DMS114 treated with DMSO at 0.1 percent for 48 hours (cell line): ENCODE measurements at regions not wholly inside any gene's neighbourhood (a gene's known extent, or its start where the extent isn't known, plus 50 kb on each side); places are given as distances from the start of the nearest gene placed in this dataset.
"Not testable (repeated sequence)": the region's sequence is repeated elsewhere in the genome, so short reads cannot be mapped to it uniquely, and the experiment has no call there.

Source experiments
- DNase-seq: peaks from one replicate; lab custom pipeline; 2025; ENCODE audit not compliant: unreplicated experiment; lab: John Stamatoyannopoulos, UW

DNA sequence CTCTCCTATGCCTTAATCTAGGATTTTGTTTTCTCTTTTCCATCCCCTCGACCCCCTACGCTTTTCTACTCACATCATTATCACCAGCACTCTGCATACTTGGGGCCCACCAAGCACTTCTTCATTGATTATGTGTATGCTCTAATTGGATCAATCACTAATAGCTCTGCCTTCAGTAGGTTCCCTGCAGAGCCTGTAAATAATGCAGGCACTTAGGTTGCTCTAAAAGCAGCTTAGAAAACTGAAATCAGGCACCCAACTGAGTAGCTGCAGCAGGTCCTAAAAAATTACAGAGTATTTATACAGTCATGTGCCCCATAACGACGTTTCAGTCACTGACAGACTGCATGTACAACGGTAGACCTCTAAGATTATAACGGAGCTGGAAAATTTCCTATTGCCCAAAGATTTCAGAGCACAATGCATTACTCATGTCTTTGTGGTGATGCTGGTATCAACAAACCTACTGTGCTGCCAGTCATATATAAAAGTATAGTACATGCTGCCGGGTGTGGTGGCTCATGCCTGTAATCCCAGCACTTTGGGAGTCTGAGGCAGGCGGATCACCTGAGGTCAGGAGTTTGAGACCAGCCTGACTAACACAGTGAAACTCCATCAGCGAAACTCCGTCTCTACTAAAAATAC lies 280.4 kb downstream of the HS3ST3B1 start:
- no peak for DNase-seq

- no peak for DNase-seq
Measured at GRCh38 chr17:14580499-14580898, 279.6 kb downstream of the HS3ST3B1 start.

DNA sequence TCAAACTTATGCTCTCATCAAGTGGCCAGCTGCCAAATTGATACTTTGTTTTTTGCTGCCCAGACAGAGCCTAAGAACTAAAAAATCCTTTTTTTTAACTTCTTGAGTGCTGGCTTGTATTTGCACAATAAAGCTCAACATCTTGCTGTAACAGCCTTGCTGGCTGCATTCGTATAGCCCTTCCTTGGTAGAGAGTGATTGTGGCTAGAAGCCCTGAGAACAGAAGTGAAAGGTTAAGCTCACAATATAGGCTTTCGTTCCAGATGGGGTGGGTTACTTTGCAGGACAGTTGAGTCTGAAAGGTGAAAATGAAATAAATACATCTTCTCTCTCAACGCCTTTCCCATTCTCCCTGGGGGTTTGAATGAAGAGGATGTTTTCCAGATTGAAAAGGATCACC lies 278.8 kb downstream of the HS3ST3B1 start:
- no peak for DNase-seq

DNA sequence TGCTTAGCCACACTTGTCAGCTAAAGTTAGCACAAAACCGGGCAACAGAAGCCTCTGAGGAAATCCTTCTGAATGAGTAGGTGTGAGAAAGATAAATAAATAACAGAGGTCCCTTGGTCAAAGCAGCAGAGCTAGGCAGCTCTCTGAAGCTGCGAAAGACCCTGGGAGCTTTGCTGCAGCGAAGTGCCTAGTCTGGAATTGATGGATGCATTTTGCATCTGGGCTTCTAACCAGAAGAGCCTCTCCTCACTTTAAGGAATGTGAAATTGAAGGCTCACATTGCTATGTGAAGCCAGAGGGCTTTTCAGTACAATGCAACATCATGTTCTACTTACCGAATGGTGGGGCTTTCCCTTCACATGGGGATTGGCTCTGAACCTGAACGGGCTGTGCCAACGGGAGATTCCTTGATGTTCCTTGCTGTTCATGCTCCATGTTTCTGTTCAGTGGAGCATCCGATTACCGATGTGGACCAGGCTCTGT lies 274.6 kb downstream of the HS3ST3B1 start:
- DNase-seq, result no peak

GRCh38 chr17:14560325-14560724 lies 259.4 kb downstream of the HS3ST3B1 start:
- DNase-seq, result not testable (repeated sequence)

- DNase-seq, result no peak
Measured at GRCh38 chr17:14559264-14560119, 258.6 kb downstream of the HS3ST3B1 start.

DNA sequence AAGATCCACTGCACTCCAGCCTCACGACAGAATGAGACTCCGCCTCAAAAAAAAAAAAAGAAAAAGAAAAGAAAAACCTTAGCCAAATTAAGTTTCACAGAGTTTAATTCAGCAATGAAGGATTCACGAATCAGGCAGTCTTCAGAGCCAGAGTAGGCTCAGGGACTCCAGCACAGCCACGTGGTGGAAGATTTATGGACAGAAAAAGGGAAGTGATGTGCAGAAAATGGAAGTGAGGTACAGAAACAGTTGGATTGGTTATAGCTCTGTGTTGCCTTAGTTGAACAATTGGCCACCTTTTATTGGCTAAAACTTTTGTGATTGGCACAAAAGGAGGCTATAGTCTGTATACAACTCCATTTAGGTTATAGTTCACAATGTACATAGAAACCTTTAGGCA lies 256.6 kb downstream of the HS3ST3B1 start:
- DNase-seq, result no peak

DNA sequence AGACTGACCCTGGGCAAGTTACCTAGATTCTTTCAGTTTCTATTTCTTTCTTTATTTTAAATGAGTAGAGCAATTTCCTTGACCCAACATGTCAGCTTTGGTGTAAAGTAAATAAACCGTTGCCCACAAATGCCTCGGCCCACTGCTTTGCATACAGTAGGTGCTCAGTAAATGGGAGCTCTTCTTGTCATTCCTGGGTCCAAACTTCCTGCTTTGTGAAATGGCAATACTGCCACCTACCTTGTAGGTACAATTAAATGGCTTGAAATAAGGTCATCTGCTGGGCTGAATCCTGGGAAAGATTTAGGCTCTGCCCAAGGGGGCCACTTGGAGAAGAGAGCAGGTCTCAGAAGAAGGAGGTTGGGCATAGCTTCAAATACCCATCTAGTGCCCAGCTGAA lies 253.0 kb downstream of the HS3ST3B1 start:
- no peak for DNase-seq

- no peak for DNase-seq
Measured at GRCh38 chr17:14552306-14552705, 251.4 kb downstream of the HS3ST3B1 start.

DNA sequence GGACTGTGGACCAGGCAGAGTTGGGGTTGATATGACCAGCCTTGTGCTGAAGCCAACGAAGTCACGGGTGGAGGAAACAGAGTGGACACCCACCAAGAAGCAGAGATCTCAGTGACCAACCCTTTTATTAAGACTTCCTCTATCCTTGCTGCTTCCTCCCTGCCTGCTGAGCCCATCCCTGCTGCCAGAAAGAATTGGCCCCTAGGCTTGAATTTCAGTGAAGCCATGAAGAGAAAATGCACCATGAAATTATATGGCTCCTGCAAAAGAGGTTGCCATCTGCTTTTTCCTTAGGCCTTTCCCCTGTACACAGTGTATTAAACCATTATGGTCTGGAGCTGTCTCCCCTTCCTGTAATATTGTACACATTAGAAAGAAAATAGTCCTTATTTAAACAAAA lies 246.7 kb downstream of the HS3ST3B1 start:
- no peak for DNase-seq

GRCh38 chr17:14547016-14547415 lies 246.1 kb downstream of the HS3ST3B1 start:
- DNase-seq, result no peak

- DNase-seq, result no peak
Measured at GRCh38 chr17:14545156-14545906, 244.4 kb downstream of the HS3ST3B1 start.

DNA sequence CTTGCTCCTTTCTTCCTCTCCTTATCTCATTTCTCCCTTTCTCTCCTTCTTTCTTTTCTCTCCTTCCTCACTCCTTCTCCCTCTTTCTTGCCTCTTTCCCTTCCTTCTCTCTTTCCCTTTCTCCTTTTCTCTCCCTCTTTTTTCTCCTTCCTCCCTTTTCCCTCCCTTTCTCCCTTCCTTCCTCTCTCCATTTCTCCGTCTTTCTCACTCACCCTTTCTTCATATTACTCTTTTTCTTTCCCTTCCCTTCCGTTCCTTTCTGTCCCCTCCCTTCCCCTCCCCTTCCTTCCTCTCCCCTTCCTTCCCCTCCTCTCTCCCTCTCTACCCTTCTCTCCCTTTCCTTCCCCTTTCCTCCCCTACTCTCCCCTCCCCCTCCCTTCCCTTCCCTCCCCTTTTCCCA lies 240.8 kb downstream of the HS3ST3B1 start:
- no peak for DNase-seq

DNA sequence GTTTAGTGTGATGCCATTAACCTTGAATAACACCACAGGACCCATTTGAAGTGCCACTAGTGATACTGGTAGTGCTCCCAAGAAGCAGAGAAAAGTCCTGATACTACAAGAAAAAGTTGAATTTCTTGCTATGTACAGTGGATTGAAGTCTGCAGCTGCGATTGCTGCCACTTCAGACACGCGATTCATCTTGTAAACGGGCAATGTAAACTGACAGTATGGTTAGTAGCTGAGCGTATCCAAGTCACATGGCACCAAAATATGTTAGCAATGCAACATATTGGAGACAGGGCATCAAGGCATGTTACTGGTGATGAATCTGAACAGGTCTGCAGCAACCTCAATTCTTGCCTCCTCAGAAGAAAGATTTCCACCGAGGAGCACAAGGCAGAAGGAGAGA lies 238.9 kb downstream of the HS3ST3B1 start:
- DNase-seq, result no peak

DNA sequence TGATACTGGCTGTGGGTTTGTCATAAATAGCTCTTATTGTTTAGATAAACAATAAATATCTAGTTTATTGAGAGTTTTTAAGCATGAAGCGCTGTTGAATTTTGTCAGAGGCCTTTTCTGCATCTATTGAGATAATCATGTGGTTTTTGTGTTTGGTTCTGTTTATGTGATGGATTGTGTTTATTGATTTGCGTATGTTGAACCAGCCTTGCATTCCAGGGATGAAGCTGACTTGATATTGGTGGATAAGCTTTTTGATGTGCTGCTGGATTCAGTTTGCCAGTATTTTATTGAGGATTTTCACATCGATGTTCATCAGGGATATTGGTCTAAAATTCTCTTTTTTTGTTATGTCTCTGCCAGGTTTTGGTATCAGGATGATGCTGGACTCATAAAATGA lies 231.4 kb downstream of the HS3ST3B1 start:
- DNase-seq, result not testable (repeated sequence)

GRCh38 chr17:14525551-14526455 lies 224.9 kb downstream of the HS3ST3B1 start:
- no peak for DNase-seq

DNA sequence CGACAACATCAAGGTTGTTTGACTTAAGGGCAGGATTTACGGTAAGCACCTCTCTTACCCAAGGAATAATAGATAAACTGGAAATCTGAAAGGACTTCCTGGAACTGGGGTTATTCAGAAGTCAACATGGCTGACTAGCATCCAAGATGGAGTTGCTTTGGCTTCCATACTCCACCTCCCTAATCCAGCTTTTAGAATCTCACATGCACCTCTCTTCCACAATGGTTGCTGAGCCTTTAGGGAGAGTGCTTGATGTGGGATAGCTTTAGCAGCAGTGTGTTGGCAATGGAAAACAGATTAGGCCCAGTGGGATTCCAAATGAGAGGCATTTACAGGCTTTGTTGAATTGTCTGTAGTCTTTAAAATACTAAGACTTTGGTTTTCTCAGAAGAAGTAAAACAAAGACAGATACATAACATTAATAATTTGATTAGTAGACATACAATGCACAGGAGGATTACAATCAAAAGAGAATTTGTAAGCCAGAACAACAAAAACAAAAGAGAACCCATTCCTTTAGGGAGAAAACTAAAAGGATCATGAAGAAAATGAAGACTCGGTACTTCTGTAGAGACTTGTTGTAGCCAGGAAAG lies 222.0 kb downstream of the HS3ST3B1 start:
- no peak for DNase-seq

DNA sequence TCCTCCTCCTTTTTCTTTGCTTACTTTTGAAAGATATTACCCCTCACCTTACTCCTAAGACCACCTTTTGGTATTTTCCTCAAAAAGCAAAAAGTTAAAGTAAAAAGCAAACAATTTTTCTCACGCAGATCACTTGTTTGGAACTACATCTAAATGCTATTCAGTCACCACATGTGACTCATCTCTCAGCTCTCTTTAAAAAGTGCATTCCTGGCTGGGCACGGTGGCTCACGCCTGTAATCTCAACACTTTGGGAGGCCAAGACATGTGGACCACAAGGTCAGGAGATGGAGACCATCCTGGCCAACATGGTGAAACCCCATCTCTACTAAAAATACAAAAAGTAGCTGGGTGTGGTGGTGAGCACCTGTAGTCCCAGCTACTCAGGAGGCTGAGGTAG lies 218.0 kb downstream of the HS3ST3B1 start:
- not testable (repeated sequence) for DNase-seq

- no peak for DNase-seq
Measured at GRCh38 chr17:14514973-14515372, 214.1 kb downstream of the HS3ST3B1 start.

DNA sequence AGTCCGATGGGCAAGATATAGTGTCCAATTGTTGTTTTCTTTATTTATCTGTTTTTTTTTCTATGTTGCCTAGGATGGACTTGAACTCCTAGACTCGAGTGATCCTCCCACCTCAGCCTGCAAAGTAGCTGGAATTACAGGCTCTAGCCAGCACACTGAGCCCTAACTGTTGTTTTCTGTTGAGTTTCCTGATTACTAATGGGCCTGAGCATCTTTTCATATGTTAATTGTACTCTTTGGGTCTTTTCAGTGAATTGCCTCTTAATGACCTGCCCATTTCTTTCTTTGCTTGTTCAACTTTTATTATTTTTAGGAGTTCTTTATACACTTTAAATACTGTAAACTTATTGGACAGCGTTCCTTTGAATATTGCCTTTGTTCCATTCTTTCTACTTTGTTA lies 213.0 kb downstream of the HS3ST3B1 start:
- no peak for DNase-seq
